ENCODE measurements at regions not wholly inside any gene's neighbourhood (a gene's known extent, or its start where the extent isn't known, plus 50 kb on each side); places are given as distances from the start of the nearest gene placed in this dataset.

GRCh38 chr9:102497709-102498108, 497.4 kb upstream of the CYLC2 start:
- TF ChIP-seq POLR2AphosphoS5 (IDR thresholded peaks at IDR 0.05) (no peak), CTCF (IDR thresholded peaks at IDR 0.05) (no peak), POLR2A (IDR thresholded peaks at IDR 0.05) (no peak), EP300 (IDR thresholded peaks at IDR 0.05) (no peak)
